Peyer's patch (tissue), 4 donors: ENCODE measurements at regions not wholly inside any gene's neighbourhood (a gene's known extent, or its start where the extent isn't known, plus 50 kb on each side); places are given as distances from the start of the nearest gene placed in this dataset.

Experiments used
- DNase-seq, 3 donors: peaks; one replicate each; pipeline ENCODE4 v3.0.0-alpha.2; 2017 to 2019
- H3K27ac ChIP-seq, 4 donors: fragments of 200-600 bp; sonication (generic); one replicate each; pipeline ENCODE4 v1.5.1; 2016 to 2019
- H3K27me3 ChIP-seq, 2 donors: fragments of 200-600 bp; sonication (generic); one replicate each; pipeline ENCODE4 v1.5.1; 2019
- H3K36me3 ChIP-seq, 3 donors: fragments of 200-600 bp; sonication (generic); one replicate each; pipeline ENCODE4 v1.5.1; 2016 to 2019
- H3K4me1 ChIP-seq, 4 donors: fragments of 200-600 bp; sonication (generic); one replicate each; pipeline ENCODE4 v1.5.1; 2016 to 2019
- H3K4me3 ChIP-seq, 4 donors: fragments of 200-600 bp; sonication (generic); 1 replicate in 3 of 4; 2 replicates in 1 of 4; pipeline ENCODE4 v1.5.1; 2016 to 2019; ENCODE audit warnings: mild to moderate bottlenecking in 1 of 4
- H3K9me3 ChIP-seq, 4 donors: fragments of 200-600 bp; sonication (generic); one replicate each; pipeline ENCODE4 v1.5.1; 2016 to 2019; ENCODE audit warnings: mild to moderate bottlenecking in 1 of 4
- POLR2A ChIP-seq, 2 donors: fragments of 450-650 bp; IDR thresholded peaks; one replicate each; pipeline ENCODE4 v1.5.1; 2017; ENCODE audit warnings: antibody characterized with exemption in 2 of 2, mild to moderate bottlenecking in 2 of 2, moderate library complexity in 2 of 2
- TF ChIP-seq, protein P1 (sequence below), 6 experiments: fragments of 450-650 bp in 4 of 6; fragments of 200-600 bp in 2 of 6; sonication (generic) in 1 of 6; IDR thresholded peaks; one replicate each; pipeline ENCODE4 v1.5.1; 2017 to 2019; ENCODE audit warnings: antibody characterized with exemption in 6 of 6, mild to moderate bottlenecking in 3 of 6, moderate library complexity in 1 of 6

DNA sequence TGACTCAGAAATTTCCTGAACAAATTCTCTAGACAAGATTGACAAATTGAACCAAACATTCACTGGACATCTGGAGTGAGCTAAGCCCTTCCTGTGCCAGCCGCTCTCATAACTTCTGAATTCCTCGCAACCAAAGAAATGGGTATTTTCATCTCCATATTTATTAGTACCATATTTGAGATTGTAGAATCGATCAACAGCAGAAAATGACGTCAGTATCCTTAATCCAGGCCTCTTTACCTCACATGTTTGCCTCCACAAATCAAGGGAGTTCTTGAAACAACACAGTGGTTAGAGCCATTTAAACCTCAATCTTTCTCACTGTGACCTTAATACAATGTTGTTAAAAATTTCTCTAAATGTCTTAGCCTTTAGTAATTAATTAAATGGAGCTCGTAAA, 735.6 kb upstream of the SORCS1 start:
- Histone ChIP-seq H3K9me3 (no peaks in the 10 kb centered on the region), H3K27ac (no peak overlapping the region)
- TF ChIP-seq, protein P1, sequence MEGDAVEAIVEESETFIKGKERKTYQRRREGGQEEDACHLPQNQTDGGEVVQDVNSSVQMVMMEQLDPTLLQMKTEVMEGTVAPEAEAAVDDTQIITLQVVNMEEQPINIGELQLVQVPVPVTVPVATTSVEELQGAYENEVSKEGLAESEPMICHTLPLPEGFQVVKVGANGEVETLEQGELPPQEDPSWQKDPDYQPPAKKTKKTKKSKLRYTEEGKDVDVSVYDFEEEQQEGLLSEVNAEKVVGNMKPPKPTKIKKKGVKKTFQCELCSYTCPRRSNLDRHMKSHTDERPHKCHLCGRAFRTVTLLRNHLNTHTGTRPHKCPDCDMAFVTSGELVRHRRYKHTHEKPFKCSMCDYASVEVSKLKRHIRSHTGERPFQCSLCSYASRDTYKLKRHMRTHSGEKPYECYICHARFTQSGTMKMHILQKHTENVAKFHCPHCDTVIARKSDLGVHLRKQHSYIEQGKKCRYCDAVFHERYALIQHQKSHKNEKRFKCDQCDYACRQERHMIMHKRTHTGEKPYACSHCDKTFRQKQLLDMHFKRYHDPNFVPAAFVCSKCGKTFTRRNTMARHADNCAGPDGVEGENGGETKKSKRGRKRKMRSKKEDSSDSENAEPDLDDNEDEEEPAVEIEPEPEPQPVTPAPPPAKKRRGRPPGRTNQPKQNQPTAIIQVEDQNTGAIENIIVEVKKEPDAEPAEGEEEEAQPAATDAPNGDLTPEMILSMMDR (IDR thresholded peaks at IDR 0.05): no peak
- TF ChIP-seq POLR2A (IDR thresholded peaks at IDR 0.05): no peak

DNA sequence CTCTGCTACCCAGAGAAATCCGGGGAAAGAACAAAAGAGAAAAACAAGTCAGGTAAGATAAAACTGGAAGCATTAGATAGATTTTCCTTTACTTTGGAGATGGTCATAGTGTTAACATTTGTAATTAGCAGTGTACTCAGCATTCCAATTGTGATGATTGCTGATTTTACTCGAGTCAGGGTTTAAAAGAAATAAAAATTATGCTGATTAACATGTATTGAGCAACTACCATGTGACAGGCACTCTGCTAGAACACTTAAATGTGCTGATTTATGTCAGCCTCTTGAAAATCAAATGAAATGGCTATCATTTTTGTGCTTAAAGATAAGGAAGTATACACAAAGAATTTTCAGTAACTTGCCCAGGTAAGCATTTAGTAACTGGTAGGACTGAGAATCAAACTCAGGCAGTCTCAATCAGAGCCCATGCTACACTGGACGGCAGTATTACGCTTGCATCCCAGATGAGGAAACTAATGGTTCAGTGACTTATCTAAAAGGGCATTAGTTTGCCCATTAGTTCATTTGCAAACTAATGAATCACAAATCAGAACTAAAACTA, 735.1 kb upstream of the SORCS1 start:
- TF ChIP-seq, protein P1 (IDR thresholded peaks at IDR 0.05): no peak
- no peak for TF ChIP-seq POLR2A (IDR thresholded peaks at IDR 0.05)
- H3K4me3 ChIP-seq: no peak overlapping the region
- no peaks in the 10 kb centered on the region for H3K27me3 ChIP-seq
- no peak for DNase-seq
- no peaks in the 10 kb centered on the region for H3K9me3 ChIP-seq
- H3K36me3 ChIP-seq: no peaks in the 10 kb centered on the region
- H3K27ac ChIP-seq: no peak overlapping the region
- H3K4me1 ChIP-seq: no peaks in the 10 kb centered on the region

More for the DNA sequence above, 735.6 kb upstream of the SORCS1 start:
- Histone ChIP-seq H3K27me3 (no peaks in the 10 kb centered on the region), H3K4me3 (no peak overlapping the region), H3K36me3 (no peaks in the 10 kb centered on the region), H3K4me1 (no peaks in the 10 kb centered on the region)
- no peak for DNase-seq

DNA sequence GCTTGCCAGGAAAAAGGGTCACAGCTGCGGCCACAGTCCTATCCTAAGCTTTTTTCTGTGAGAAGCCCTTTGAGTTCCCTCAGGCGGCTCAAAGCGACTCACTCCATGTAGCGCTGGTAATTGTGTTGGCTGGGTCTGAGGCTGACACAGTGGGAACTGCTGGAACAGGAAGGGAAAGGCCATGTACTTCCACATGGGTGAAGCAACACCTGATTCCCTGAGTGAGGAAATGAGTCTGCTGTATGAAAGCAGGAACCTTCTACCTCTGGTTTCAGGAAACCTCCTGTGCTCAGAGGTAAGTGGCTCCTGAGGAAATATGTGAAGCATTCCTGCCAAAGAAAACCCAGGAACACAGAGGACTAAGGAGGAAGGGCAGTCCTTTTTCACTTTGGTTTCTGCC, 734.6 kb upstream of the SORCS1 start:
- H3K36me3 ChIP-seq: no peaks in the 10 kb centered on the region
- H3K27me3 ChIP-seq: no peaks in the 10 kb centered on the region
- no peak overlapping the region for H3K27ac ChIP-seq
- H3K4me1 ChIP-seq: no peaks in the 10 kb centered on the region
- no peaks in the 10 kb centered on the region for H3K9me3 ChIP-seq
- DNase-seq: no peak
- TF ChIP-seq POLR2A (IDR thresholded peaks at IDR 0.05): no peak
- TF ChIP-seq, protein P1 (IDR thresholded peaks at IDR 0.05): no peak
- no peak overlapping the region for H3K4me3 ChIP-seq

DNA sequence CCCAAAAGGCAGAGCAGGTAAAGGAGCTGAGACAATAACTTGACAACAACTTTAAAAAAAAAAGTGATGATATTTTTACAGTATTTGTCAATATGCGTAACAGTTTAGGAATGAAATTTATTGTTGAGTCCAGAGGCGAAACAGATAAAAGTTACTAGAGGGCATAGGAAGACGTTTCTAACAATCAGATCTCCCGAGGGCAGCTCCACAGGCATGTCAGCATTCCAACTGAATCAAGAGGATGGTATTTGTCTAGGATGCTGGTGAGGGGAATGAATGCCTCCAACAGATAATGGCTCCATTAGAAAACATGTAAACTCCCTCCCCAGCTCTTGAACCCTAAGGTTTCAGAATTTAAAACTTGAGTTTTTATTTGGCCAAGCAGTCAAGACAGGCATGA, 733.9 kb upstream of the SORCS1 start:
- Histone ChIP-seq H3K4me3 (no peak overlapping the region), H3K4me1 (no peaks in the 10 kb centered on the region), H3K36me3 (no peaks in the 10 kb centered on the region), H3K27me3 (no peaks in the 10 kb centered on the region), H3K9me3 (no peaks in the 10 kb centered on the region), H3K27ac (no peak overlapping the region)
- DNase-seq: no peak
- TF ChIP-seq, protein P1 (IDR thresholded peaks at IDR 0.05): no peak
- no peak for TF ChIP-seq POLR2A (IDR thresholded peaks at IDR 0.05)

DNA sequence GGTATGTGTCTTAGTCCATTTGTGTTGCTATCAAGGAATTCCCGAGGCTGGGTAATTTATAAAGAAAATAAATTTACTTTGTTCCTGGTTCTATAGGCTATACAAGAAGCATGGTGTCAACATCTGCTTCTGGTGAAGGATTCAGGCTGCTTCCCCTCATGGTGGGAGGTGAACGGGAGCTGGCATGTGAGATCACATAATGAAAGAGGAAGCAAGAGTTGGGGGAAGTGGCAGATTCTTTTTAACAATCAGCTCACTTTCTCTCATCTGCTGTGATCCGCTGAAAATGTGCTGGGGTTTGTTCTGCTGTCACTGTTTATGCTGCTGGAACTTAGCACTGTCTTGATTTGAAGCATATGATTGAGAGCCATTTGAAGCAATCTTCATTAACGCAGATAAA, 730.0 kb upstream of the SORCS1 start:
- Histone ChIP-seq H3K9me3 (no peaks in the 10 kb centered on the region), H3K27ac (no peak overlapping the region), H3K4me1 (no peaks in the 10 kb centered on the region), H3K27me3 (no peaks in the 10 kb centered on the region), H3K36me3 (no peaks in the 10 kb centered on the region), H3K4me3 (no peak overlapping the region)
- TF ChIP-seq POLR2A (IDR thresholded peaks at IDR 0.05): no peak
- TF ChIP-seq, protein P1 (IDR thresholded peaks at IDR 0.05): no peak
- no peak for DNase-seq

DNA sequence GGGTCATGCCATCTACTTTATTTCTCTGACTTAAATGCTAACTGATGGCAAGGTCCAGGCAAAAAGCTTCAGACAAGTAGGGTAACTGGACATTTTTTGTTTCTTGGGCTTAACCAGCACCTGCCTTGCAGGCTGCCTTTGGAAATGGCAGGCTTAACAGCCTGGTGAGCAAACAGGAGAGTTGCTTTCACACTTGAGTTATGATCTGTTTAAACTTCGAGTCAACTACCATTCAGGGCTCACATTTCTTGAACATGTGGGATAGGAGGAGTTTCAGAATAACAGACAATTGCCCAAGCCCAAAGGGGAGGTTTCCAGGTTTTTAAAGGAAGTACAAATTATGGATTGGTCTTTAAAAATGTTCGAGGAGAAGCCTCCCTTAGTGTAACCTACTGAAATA, 724.6 kb upstream of the SORCS1 start:
- Histone ChIP-seq H3K4me3 (no peak overlapping the region), H3K36me3 (no peaks in the 10 kb centered on the region), H3K27me3 (no peaks in the 10 kb centered on the region), H3K27ac (no peak overlapping the region), H3K9me3 (no peaks in the 10 kb centered on the region), H3K4me1 (no peaks in the 10 kb centered on the region)
- TF ChIP-seq POLR2A (IDR thresholded peaks at IDR 0.05): no peak
- TF ChIP-seq, protein P1 (IDR thresholded peaks at IDR 0.05): no peak
- no peak for DNase-seq
